Kasumi-1 (cell line): ENCODE measurements at regions not wholly inside any gene's neighbourhood (a gene's known extent, or its start where the extent isn't known, plus 50 kb on each side); places are given as distances from the start of the nearest gene placed in this dataset.

ENCODE experiments used
- DNase-seq, 2 experiments: peaks; one replicate each; lab custom pipeline; 2025; lab: John Stamatoyannopoulos, UW

DNA sequence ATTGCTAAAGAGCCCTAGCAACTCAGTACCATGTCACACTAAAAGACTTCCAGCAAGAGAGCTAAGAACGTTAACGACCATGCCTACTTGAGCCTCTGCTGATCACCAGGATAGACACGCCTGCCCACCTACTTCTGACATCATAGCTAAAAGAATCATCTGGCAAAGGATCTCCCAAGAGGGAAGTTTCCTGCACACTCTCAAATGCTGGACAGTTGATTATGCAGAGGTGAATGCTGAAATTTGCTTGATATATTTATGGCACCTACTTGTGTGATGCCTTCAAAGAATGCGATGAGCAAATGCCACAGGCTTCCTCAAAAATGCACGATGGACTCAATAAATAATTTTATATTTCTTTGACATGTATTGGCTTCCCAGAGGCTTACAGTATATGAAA lies 113.6 kb downstream of the GALC start:
- DNase-seq: no peak

DNA sequence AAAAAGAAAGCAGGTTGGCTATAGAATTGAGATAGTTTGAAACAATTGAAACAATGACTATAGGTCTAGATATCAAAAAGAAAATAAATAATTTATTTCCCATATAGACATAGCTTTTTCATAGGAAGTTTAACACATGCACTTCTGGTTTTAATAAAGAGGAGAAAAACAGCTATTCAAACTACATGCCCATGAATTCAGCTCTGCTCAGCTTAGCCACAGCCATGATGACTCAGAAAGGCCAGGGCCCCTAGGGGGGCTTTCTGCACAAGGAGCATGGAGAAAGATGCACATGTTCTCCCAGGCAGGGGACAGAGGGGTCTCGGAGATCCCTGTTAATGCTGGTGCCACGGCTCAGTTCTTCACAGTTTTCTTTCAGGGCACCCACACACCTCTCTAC lies 114.0 kb downstream of the GALC start:
- DNase-seq: no peak

DNA sequence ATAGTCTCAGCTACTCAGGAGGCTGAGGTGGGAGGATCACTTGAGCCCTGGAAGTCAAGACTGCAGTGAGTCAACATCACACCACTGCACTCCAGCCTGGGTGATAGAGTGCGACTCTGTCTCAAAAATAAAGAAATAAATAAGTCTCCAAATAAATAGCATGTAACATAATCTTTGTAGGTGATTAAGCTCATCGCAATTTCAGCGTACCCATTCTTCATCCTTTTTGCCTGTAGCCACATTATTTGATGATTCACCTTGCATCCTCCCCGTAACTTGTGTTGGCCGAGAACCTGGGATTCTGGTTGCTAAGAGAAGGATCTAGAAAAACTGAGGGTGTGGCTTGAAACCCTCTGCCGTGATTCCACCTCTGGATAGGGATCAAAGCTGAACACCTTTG lies 115.1 kb downstream of the GALC start:
- DNase-seq: no peak

GRCh38 chr14:87874676-87875075 lies 118.3 kb downstream of the GALC start:
- DNase-seq: no peak

DNA sequence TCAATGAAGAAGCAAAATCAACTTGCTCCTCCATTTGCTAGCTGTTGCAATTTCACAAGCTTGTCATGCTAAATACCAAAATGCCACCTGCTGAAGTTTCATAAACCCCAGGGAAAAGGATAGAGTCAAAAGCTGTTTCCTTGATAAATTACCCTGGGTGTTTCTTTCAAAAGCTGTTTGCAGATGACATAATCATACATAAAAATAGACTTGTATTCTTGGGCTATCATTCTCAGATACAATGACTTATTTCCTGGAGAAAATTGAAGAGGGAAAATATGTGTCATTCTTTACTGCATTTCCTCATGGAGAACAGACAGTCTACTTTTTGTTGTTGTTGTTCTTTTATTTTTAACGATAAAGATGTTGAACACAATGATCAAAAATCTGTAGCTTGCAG lies 119.2 kb downstream of the GALC start:
- DNase-seq: no peak

DNA sequence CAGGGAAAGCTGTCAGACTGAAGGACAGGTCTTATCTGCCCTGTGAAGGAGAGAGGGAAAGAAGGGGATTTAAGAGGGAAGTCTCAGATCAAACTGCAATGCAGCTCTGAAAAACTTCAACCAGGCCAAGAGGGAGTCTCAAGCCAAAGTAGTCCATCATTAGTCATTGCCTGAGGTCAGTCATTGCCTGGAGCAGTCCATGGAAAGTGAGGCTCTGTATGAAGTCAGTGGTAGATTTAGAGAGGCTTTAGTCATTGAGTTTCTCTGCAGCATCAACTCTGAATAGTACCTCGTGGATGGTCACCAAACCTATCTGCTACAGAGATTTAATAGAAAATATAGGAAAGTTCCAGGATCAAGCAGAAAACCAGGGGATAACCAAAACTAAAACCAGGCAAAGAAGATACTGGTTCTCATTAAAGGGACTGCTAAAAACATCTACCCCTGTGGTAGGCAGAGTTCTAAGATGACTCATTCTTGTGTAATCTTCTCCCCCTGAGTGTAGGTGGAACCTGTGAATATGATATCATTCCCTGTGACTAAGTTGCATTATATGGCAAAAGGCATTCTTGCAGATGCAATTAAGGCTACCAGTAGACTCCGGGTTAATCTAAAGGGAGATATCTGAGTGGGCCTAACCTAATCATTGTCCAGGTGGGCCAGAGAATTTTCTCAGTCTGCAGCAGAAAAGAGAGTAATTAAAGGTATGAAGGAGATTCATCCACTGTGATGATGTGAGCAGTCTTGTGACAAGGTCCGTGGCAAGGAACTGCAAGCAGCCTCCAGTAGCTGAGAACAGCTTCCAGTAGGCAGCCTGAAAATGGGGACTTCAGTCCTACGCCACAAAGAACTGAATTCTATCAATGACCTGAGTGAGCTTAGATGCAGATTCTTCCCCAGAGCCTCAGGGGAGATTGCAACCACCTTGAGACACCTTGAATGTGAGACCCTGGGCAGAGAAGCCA lies 123.1 kb downstream of the GALC start:
- no peak for DNase-seq

- DNase-seq: no peak
Observed at GRCh38 chr14:87868920-87869319, 124.1 kb downstream of the GALC start.

- no peak for DNase-seq
Observed at GRCh38 chr14:87866116-87866515, 126.9 kb downstream of the GALC start.

GRCh38 chr14:87864356-87865270 lies 128.4 kb downstream of the GALC start:
- DNase-seq: no peak

DNA sequence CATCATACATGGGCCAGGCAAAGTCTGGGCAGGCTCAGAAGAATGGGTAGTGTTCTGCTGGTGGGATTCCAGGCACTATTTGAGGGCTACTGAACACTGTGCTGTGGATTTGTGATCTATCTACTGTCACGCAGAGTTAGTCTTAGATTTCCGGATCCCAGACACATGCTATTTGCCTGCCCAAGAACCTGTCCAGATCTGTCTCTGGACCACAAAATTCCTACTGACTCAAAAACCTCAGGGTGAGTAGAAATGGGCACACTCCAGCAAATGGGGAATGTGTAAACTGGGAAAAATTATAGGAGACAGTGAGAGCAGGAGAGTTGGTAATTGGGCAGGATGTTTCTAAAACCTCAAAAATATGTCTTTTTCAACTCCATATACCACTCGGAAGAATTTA lies 129.9 kb downstream of the GALC start:
- DNase-seq: no peak

DNA sequence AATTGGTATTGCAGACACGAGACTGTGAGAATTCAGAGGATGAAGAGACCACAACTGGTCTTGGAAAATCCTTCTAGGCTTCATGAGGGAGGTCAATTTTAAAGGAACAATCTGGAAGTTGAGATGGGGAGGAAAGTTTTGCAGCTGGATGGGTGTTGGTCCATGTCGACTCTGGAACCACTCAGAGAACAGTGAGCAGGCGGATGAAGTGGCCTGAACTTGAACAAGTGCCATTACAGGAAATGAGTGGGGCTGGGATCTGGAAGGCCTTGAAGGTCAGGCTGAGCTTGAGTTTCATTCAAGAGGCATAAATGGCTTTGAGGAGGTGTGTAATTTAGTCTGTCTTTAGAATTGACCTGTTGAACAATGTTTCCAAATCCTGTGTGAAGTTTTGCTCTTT lies 140.9 kb downstream of the GALC start:
- DNase-seq: no peak

- DNase-seq: no peak
Observed at GRCh38 chr14:87851190-87851589, 141.8 kb downstream of the GALC start.

- DNase-seq: no peak
Observed at GRCh38 chr14:87847216-87847755, 145.7 kb downstream of the GALC start.

DNA sequence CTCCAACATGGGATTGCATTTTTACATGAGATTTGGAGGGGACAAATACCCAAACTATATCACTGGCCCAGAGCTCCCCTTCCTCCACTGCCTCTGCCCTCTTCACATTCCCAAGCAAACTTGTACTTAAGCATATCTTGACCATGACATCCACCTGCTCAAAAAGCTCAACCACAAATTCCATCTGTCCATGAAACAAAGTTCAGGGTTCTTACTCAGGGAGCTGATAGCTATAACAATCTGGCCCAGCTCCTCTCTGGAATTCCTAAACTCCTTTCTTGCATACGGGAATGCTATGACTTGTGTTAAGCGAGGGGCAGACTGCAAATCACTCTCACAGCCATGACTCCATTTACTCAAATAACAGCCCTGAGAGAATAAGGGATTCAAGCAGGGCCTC lies 152.1 kb downstream of the GALC start:
- no peak for DNase-seq

GRCh38 chr14:87838931-87839330 lies 154.1 kb downstream of the GALC start:
- no peak for DNase-seq

DNA sequence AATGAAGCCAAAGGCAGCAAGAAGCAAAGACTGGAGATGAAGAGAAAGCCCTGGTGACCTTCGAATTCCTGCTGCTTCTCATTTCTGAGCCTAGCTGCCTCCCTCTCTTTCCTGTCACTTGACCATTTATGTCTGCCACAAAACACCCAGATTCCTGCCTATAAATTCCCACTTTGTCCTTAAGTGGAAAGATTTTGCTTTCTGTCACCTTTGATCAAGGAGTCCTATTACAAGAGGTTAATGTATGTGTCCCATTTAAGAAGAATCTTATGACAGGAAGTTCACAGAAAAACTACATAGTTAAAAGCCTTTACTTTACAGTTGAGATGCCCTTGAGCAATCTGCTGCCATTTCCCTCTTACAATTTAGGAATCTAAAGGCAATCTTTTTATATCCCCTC lies 155.7 kb downstream of the GALC start:
- no peak for DNase-seq

DNA sequence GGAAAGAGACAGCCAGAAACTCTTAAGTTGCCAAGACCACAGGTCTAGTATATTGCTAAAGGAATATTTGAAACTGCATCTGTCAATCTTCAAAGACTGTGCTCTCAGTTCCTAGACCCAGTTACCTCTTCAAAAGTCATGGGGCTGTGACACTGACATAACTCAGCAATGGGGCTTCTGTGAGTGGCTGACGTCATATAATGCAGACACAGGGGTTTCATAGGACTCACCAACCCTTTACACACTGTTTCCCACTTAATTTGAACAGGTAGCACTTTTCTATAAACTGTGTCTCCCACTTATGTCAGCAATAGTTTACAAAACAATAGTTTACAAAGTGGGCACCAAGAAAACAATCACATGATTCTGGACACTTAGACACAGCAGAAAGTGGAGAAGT lies 158.4 kb downstream of the GALC start:
- no peak for DNase-seq

- DNase-seq: no peak
Observed at GRCh38 chr14:87833026-87833425, 160.0 kb downstream of the GALC start.

DNA sequence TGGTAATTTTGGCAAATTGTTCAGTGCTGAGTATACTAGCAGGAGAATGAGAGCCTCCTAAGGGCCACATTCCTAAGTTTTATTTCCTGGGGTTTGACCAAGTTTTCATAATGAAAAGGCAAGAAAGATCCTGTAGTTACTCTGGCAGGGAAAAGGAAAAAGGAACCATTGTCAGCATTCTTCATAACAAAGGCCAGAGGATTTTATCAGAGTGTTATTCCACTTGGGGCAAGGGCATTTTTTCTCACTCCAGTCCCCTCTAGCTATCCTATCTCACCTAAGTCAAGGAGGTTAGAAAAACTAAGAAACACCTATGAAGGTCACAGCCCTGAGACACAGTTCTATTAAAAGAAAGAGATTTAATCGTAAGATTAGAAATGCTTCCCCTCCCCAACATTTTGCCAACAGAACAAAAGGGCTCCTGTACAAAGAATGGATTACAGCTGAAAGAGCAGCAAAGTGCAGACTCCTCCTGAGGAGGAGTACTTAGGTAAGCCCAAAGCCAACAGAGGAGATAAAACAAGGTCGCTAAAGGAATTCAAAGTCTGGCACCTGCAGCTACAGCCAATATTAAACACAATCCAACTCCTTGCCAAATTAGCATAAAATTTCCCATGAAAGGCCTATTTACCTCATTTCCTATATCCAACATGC lies 162.4 kb downstream of the GALC start:
- DNase-seq: no peak

DNA sequence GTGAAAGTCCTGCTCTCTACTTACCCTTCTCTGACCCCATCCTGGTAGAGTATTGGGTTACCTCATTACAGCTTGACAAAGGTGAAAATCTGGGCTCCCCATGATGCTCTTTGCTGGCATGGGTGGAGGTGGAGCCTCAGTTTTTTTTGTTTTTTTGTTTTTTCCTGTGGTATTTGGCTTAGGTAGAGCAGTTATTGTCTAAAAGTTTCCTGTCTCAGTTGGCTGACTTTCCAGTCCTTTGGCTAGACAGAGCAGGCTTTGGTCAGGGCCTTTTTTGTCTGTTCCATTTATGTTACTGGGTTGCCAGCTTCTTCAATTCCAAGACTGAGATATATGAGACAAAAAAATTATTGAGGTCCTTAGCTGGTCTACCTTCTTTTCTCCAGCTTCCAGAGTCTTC lies 163.4 kb downstream of the GALC start:
- no peak for DNase-seq

DNA sequence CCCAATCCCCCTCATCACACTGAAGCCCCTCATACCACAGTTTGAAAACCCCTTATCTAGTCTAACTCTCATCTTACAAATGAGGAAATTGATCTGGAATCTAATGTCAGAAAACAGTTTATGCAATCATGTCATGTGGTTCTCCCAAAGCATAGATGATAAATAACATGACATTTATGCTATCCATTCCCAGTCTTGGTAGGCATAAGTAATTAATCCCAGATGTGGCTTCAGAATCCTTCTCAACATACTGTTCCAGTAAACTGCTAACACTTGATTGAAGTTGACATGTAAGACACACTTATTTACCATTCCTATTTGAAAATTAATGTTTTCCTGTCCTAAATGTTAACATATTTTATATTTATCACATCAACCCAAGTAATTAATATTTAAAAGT lies 168.7 kb downstream of the GALC start:
- DNase-seq: no peak

- no peak for DNase-seq
Observed at GRCh38 chr14:87816416-87816815, 176.6 kb downstream of the GALC start.
